Fibroblast of the aortic adventitia (primary cell): ENCODE measurements at regions not wholly inside any gene's neighbourhood (a gene's known extent, or its start where the extent isn't known, plus 50 kb on each side); places are given as distances from the start of the nearest gene placed in this dataset.
"Not testable (repeated sequence)": the region's sequence is repeated elsewhere in the genome, so short reads cannot be mapped to it uniquely, and the experiment has no call there.

Experiments
- DNase-seq: peaks from one replicate; pipeline ENCODE4 v3.0.0-alpha.2; 2010; ENCODE audit warnings: low read depth
- H3K4me3 ChIP-seq: 2 replicates; pipeline ENCODE4 v1.5.1; 2011; ENCODE audit warnings: low read depth, mild to moderate bottlenecking, control low read depth, low read length, moderate library complexity
- CTCF ChIP-seq: IDR thresholded peaks from 2 replicates; pipeline ENCODE4 v1.5.1; 2011; ENCODE audit warnings: mild to moderate bottlenecking, low read length, control low read depth, inconsistent platforms; ENCODE audit not compliant: insufficient read depth

GRCh38 chr14:46451800-46452199, 199.8 kb downstream of the RPL10L start:
- H3K4me3 ChIP-seq = no peak overlapping the region
- no peak for TF ChIP-seq CTCF
- no peak for DNase-seq

- no peak for TF ChIP-seq CTCF
- DNase-seq = no peak
- H3K4me3 ChIP-seq = no peak overlapping the region
Measured at GRCh38 chr14:46444666-46445065, 206.9 kb downstream of the RPL10L start.

GRCh38 chr14:46433381-46433780, 218.2 kb downstream of the RPL10L start:
- H3K4me3 ChIP-seq = no peak overlapping the region
- DNase-seq = no peak
- no peak for TF ChIP-seq CTCF

GRCh38 chr14:46432516-46432915, 219.1 kb downstream of the RPL10L start:
- TF ChIP-seq CTCF = no peak
- DNase-seq = no peak
- H3K4me3 ChIP-seq = no peak overlapping the region

GRCh38 chr14:46417066-46417465, 234.5 kb downstream of the RPL10L start:
- no peak for TF ChIP-seq CTCF
- DNase-seq = no peak
- no peak overlapping the region for H3K4me3 ChIP-seq

DNA sequence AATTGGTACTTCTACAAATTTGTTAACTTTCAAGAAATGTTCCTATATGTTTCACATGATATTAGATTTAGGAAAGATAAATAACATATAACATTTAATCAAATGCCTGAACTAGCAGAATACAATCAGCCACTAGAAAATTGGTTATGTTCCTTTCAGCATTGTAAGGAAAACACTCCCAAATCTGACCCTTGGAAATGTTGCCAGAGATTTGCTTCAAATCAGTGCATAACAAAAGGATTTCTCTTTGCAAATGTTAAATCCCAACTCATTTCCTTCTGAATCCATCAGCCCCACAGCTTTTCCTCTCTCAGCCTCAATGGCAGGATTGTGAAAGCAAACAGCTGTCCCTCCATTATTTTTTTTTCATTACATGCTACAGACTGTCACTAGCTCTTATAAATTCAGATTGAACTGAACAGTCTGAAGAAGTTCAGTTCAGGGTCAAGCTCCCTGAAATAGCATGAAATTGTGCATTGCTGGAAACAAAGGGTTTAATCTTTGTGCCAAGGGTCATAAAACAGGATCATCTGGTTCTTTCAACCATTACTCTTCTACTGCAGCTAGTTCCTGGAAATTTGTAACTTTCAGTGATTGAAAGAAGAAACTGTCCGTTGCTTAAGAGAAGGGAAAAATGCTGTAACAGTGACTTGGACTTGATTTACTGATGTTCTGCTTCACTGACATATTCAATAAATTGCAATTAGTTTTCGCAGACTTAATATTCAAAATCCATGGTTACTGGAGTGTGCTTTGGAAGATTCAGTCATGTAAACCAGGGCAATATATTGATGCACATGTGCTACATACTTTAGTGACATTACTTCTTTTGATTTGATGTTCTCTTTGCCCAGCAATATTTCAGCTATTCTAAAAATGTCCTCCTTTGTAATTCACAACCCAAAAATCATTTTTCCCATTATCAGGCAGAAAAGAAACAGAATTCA, 246.4 kb downstream of the RPL10L start:
- TF ChIP-seq CTCF = no peak
- no peak for DNase-seq
- no peak overlapping the region for H3K4me3 ChIP-seq

DNA sequence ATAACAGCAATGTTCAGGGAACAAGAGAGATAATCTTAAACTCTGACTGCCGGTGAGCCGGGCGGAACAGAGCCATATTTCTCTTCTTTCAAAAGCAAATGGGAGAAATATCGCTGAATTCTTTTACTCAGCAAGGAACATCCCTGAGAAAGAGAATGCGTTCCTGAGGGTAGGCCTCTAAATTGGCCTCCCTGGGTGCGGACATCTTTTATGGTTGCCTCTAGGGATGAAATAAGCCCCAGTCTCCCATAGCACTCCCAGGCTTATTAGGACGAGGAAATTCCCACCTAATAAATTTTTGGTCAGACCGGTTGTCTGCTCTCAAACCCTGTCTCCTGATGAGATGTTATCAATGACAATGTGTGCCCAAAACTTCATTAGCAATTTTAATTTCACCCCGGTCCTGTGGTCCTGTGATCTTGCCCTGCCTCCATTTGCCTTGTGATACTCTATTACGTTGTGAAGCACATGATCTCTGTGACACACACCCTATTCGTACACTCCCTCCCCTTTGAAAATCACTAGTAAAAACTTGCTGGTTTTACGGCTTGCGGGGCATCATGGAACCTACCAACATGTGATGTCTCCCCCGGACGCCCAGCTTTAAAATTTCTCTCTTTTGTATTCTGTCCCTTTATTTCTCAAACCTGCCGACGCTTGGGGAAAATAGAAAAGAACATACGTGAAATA, 249.4 kb downstream of the RPL10L start:
- not testable (repeated sequence) for DNase-seq, H3K4me3 ChIP-seq
